GM21390 (cell line): ENCODE measurements at regions not wholly inside any gene's neighbourhood (a gene's known extent, or its start where the extent isn't known, plus 50 kb on each side); places are given as distances from the start of the nearest gene placed in this dataset.

ENCODE experiments used
- ATAC-seq: cut with Tn5 transposase; IDR thresholded peaks from one replicate; pipeline ENCODE4 v1.9.1; 2021; ENCODE audit not compliant: unreplicated experiment

DNA sequence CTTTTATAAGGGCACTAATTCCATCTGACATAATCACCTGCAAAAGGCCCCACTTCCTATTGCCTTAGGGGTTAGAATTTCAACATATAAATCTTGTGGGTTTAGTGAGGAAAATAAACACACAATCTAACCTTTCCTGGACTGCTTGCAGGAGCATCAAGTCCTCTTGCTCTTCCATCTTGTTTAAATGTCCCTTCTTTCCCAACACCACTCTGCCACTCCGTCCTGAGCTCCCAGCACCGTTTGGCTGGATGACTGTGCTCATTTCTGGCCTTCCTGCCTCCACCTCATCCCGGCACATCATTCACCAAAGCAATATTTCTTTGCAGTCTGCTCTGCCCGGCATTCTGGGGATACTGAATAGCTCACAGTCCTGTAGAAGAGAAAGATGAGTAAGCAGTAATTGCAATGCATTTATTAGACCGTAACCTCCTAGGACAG is 247.8 kb downstream of the BCL2 start:
- no peak for ATAC-seq

GRCh38 chr18:63070767-63071502 is 248.6 kb downstream of the BCL2 start:
- no peak for ATAC-seq

GRCh38 chr18:63069496-63069895 is 250.1 kb downstream of the BCL2 start:
- ATAC-seq, result no peak

- ATAC-seq, result no peak
Observed at GRCh38 chr18:63067939-63068338, 251.6 kb downstream of the BCL2 start.

- ATAC-seq, result no peak
Observed at GRCh38 chr18:63065172-63065571, 254.4 kb downstream of the BCL2 start.

- no peak for ATAC-seq
Observed at GRCh38 chr18:63063171-63063570, 256.4 kb downstream of the BCL2 start.

DNA sequence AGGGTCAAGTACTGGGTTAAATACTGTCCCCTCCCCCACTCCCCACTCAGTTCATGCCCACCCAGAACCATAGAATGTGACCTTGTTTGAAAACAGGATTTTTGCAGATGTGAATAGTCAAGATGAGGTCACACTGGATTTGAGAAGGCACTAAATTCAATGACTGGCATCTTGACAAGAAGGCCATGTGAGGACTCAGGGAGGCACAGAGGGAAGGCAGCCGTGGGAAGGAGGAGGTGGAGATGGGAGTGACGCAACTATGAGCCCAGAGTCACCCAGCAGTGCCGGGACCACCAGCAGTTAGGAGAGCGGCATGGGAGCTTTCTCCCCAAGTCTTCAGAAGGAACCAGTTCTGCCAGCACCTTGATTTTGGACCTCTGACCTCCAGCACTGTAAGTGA is 257.3 kb downstream of the BCL2 start:
- ATAC-seq, result no peak

DNA sequence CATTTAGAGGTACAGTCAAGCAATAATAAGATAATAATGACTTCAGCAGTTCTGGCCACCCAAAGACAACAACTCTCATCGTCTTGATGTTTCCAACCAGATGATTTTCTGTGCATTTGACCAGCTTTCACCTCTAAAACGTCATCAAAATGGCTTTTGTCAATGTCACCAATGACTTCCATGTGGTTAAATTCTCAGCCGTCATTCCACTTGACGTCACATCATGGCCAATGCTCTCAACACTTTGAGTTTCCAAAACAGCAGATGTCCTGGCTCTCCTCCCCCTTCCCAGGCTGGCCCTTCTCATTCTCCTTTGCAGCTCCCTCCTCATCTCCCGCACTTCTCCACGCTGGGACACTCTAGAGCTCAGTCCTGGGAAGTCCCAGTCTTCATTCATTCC is 258.3 kb downstream of the BCL2 start:
- no peak for ATAC-seq

DNA sequence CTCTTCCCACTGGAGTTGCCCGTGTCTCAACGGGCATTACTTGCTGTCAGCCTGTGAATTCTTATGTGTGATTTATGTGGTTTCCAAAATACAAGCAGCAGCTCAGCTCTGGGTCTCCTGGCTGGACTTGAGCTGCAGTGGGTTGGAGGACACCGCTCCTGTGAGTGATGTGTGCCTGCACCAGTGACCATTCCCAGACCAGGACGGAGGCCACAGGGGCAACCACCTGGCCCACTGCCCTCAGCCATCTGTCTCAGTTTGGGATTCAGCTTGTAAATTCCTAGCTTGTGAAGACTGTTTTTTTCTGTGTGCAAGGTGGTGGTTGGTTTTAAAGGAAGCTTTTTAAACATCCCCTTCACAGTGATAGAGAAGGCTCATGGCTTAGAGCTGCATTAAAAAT is 261.0 kb downstream of the BCL2 start:
- no peak for ATAC-seq

- no peak for ATAC-seq
Observed at GRCh38 chr18:63057707-63058106, 261.9 kb downstream of the BCL2 start.

DNA sequence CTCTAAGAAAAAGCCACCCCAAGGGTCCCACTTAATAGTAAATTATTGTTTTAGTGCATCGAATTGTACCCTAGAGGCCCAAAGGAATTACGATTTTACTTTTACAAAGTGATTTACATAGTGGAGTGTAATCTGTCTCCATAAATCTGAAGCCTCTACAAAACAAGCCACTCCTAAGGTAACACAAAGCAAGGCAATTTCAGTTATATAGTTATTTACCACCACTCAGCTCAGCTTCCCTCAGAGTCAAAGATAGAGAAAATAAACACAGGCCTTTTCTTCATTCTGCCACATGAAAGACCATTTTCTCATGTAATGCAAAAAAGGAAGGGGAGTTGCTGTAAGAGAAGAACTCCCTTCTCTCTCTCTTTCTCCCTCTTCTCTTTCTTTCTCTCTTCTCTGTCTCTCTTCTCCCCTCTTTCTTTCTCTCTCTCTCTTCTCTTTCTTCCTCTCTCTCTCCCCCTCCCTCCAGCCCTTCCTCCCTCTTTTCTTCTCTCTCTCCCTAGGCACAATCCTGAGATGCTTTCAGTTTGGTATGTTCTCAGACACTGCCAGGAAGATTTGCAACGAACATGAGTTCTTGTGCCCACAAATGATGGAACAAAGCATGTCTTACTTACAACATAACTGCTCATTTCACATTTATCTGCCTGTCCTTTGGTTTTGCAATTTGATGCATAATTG is 264.5 kb downstream of the BCL2 start:
- ATAC-seq, result no peak

DNA sequence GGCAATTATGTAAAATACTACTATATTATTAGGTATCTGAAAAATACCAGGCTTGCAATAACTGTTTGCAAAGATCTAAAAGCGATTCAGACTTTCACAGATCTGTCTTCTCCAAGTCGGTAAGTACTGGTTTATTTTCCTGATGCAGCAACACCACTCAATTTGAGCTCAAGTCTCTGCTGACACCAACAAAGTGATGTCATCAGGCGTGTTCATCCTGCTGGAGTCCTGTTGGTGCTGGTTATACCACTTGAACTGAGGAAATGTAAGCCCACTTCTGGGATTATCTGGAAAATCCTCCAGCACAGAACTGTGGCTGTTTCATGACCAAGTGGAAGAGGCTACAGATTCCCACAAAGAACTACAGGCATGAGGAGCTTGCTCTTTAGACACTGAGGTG is 267.6 kb downstream of the BCL2 start:
- no peak for ATAC-seq

GRCh38 chr18:63050667-63051395 is 268.7 kb downstream of the BCL2 start:
- peak; percentile 84 for ATAC-seq

GRCh38 chr18:63046375-63046774 is 273.2 kb downstream of the BCL2 start:
- no peak for ATAC-seq

DNA sequence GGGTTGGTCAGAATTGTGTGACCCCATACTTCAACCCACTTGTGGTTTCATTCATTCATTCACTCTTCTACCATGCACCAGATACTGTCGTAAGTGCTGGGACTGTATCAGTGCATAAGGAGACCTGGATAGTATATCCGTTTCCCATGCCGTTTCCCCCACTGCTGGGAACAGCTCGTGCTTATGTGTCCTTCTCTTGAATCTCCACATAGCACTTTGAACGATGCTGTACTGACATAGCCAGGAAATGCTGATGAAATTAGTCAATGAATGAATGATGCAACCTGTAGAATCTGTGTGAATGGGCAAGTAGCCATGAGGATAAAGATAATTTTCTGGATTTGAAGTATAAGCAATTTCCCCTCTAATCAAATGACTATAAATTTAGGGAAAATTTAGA is 276.1 kb downstream of the BCL2 start:
- no peak for ATAC-seq

GRCh38 chr18:63042351-63042750 is 277.2 kb downstream of the BCL2 start:
- ATAC-seq, result no peak

- peak; percentile 55 for ATAC-seq
Observed at GRCh38 chr18:63040788-63041410, 278.7 kb downstream of the BCL2 start.

DNA sequence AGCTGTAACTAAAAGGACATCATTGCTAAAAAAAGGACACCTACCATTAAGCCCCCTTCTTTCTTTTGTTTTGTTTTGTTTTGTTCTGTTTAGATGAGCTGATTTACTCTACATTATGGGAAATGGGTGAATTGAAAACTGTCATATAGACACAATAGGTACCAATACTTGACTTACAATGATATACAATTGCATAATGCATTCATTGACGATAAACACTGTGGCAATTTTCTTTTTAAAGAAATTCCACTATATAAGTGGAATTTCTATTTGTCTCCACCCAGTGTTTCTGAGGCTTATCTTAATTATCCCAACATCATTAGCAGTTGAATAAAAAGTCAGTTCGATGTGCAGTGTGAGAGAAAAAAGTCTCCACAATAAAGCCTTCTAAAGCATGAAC is 282.1 kb downstream of the BCL2 start:
- ATAC-seq, result no peak

GRCh38 chr18:63031375-63031774 is 288.2 kb downstream of the BCL2 start:
- no peak for ATAC-seq
